Breast epithelium (tissue), 3 donors: ENCODE measurements at regions not wholly inside any gene's neighbourhood (a gene's known extent, or its start where the extent isn't known, plus 50 kb on each side); places are given as distances from the start of the nearest gene placed in this dataset.
"Not testable (repeated sequence)": the region's sequence is repeated elsewhere in the genome, so short reads cannot be mapped to it uniquely, and the experiment has no call there.

Source experiments
- CTCF ChIP-seq, 3 donors: fragments of 450-650 bp; IDR thresholded peaks; one replicate each; pipeline ENCODE4 v1.5.1; 2016 to 2017; ENCODE audit warnings: antibody characterized with exemption in 3 of 3, mild to moderate bottlenecking in 3 of 3, moderate library complexity in 3 of 3
- POLR2AphosphoS5 ChIP-seq, 3 donors: sonication (generic); formaldehyde crosslinking; IDR thresholded peaks; one replicate each; pipeline ENCODE4 v1.6.1; 2017; ENCODE audit warnings: antibody characterized with exemption in 3 of 3

- not testable (repeated sequence) for TF ChIP-seq POLR2AphosphoS5, CTCF (IDR thresholded peaks at IDR 0.05)
Observed at GRCh38 chrX:78552628-78553027, 106.5 kb downstream of the RTL3 start.
